GM18499 (cell line): ENCODE measurements at regions not wholly inside any gene's neighbourhood (a gene's known extent, or its start where the extent isn't known, plus 50 kb on each side); places are given as distances from the start of the nearest gene placed in this dataset.
"Not testable (repeated sequence)": the region's sequence is repeated elsewhere in the genome, so short reads cannot be mapped to it uniquely, and the experiment has no call there.

ENCODE experiments used
- ATAC-seq: cut with Tn5 transposase; IDR thresholded peaks from one replicate; pipeline ENCODE4 v1.9.1; 2021; ENCODE audit warnings: moderate number of reproducible peaks; ENCODE audit not compliant: insufficient read depth, unreplicated experiment

DNA sequence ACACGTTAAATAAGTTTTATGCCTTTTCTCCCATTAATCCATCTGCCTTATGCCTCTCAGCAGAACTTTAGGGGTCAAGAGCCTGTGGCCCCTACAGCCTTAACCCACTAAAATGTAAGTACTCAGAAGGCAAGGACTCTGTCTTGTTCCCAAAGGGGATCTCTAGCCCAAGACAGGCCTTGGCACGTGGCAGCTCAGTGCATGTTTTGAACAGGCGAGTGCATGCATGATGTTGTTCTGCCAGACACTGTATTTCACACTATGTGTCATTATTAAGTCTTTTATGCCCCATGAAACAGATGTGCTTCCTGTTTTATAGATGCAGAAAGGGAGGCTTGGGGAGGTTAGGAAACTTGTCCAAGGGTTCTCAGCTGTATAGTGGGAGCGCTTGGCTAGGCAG is 102.8 kb downstream of the ETS2 start:
- no peak for ATAC-seq

- no peak for ATAC-seq
Observed at GRCh38 chr21:38905752-38906151, 100.0 kb downstream of the ETS2 start.

GRCh38 chr21:38905328-38905727 is 99.6 kb downstream of the ETS2 start:
- ATAC-seq, result no peak

DNA sequence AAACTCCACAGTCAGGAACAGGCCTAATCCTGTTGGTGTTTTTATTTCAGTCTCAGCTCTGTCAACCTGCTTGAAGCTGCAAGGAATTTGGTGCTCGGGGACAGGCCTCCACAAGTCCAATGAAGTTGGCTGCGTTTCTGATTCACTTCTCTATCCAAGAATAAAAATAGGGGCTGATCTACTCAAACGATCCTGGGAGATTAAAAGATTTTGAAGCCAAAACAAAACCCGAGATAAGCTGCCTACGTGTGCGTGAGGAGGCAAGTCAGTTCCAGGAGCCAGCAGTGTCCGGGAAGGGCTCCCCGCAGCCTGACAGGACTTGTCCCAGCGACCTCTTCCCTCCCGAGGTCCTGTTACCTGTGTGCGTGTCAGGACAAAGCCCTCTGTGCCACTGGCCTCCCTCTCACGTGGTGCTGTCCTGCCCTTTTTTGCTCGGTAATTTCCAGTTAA is 98.0 kb downstream of the ETS2 start:
- no peak for ATAC-seq

DNA sequence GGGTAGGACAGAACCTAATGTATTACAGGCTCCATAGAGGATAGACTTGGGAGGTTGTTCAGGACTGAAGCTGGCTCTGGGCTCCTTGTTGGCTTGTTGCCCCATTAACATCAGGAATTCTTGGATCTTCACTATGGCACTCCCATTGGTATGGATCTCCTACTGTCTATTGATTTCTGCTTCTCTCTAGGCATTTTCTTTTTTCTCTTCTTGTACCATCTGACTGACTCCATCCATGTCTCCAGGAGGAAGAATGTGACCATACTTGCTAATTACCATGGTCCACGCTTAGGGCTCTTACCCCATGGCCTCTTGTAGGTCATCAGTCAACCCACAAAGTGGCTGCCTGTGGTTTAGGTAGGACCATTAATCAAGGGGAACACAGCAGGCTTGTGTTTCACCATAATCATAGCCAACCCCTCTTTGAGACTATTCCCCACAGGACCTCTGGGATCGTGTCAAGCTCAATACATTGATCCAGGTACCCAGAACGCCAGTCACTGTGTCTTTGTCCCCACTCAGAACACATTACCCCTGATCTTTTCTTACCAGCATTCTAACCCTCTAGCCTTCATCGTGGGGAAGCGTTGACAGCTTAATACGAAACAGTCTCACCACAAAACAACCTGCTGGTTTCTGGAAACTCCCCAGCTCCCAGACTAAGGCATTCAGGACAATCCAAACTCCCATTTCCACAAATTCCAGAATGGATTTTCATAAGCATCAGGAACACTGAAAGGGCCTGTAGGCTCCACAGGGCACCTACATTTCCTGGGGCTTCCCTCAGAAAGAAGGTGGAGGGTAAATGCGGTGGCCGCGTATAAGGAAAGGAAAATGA is 97.1 kb downstream of the ETS2 start:
- ATAC-seq, result no peak

DNA sequence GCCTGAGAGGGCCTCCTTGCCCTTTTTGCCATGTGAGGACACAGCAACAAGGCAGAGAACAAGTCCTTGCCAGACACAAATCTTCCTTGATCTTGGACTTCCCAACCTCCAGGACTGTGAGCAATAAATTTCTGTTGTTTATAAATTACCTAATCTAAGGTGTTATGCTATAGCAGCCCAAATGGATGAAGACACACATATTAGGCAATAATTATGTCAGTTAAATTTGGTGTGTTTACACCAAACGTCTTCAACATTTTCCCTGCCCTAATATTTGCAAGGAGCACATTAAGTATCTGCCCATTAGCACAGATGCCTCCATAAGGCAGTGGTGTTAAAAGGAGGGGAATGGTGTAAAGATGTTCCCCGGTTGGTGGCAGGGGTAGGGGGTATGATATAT is 94.8 kb downstream of the ETS2 start:
- no peak for ATAC-seq

DNA sequence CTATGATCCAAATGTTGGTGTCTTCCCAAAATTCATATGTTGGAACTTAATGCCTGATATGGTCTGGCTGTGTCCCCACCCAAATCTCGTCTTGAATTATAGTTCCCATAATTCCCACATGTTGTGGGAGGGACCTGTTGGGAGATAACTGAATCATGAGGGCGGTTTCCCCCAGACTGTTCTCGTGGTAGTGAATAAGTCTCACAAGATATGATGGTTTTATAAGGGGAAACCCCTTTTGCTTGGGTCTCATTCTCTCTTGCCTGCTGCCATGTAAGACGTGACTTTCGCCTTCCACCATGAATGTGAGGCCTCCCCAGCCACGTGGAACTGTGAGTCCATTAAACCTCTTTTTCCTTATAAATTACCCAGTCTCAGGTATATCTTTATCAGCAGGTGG is 94.3 kb downstream of the ETS2 start:
- ATAC-seq, result not testable (repeated sequence)

- no peak for ATAC-seq
Observed at GRCh38 chr21:38899277-38899947, 93.7 kb downstream of the ETS2 start.

DNA sequence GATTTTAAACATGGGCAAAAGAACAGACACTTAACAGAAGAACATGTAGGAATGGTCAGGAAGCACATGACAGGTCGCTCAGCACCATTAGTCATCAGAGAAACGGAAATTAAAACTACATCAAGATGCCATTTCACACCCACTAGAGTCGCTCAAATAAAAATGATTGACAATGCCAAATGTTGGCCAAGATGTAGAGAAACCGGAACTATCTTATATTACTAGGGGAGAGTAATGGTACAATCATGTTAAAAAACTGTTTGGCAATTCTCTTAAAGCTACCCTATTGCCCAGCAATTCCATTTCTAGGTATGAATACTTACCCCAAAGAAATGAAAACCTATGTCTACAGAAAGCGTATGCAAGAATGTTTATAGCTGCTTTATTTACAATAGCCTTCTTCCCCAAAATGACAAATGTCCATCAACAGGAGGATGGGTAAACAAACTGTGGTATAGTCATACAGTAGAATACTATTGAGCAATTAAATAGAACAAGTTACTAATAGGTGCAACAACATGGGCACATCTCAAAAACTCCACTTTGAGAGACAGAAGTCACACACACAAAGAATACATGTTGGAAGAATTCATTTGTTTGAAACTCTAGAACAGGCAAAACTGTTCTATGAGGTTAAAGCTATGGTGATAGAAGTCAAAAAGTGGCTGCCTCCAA is 92.8 kb downstream of the ETS2 start:
- ATAC-seq, result no peak

DNA sequence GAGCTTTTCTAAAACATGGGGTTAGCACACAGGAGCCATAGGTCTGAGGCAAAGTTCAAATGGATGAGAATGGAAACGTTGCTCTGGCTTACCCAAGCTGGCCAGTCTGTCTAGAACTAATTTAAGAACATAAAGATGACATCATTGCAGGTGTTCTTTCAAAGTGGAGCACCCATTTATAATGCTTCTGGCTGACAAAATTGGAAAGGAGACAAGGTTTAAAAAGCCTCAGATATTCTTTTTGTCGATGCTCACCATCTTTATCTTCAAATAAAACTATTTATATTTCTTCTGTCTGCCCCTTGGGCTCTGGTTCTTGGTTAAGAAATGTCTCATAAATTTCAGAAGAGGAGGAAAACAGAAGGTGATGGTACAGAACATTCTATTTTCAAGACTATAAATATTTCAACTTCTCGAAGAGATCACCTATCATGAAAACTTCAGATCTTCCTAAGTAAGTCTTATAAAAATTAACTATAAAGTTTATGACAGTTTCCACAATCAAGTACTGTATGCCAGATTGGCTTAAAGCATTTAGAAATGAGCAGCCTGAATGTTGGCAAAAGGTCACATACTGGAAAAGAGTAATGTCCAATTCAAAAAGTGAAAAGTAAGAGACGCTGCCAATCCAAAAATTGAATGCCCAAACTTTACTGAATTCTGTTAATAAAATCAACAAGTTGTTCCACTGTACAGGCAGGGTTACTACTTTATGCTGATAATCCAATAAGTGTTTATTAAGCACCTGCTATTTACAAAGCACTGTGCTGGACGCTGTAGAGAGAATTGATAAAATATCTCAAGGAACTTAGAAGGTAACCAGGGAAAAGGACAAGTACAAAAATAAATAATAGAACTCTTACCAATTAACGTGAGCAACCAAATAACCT is 92.0 kb downstream of the ETS2 start:
- no peak for ATAC-seq

- no peak for ATAC-seq
Observed at GRCh38 chr21:38894899-38895298, 89.2 kb downstream of the ETS2 start.

- no peak for ATAC-seq
Observed at GRCh38 chr21:38888991-38889561, 83.3 kb downstream of the ETS2 start.

GRCh38 chr21:38887749-38888148 is 82.0 kb downstream of the ETS2 start:
- ATAC-seq, result no peak

DNA sequence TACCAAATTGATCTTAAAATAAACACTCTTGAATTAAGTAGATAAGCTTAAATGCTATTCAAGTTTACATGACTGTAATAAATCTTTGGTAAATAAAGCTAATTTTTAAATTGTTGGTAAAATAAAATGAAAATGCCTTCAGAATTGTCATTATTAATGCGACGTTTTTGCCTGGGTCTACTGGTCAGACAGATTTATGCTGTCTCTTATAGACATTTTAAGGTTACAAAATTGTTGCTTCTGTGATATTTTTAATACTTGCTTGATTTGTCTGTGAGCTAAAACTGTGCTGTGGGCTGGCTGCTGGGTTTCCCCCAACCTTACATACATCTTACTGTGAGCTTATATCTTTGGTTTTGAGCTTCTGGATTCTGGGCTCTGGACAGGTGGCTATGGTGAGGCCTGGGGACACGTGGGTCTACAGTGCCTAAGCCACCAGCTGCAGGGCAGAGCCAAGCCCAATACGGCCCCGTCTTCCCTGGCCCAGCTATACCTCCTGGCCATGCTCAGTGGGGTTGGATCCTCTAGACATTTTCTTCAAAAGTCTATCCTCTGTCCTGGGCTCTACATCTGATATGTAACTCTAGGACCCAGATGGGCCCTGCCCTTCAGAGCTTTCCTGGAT is 81.4 kb downstream of the ETS2 start:
- no peak for ATAC-seq

DNA sequence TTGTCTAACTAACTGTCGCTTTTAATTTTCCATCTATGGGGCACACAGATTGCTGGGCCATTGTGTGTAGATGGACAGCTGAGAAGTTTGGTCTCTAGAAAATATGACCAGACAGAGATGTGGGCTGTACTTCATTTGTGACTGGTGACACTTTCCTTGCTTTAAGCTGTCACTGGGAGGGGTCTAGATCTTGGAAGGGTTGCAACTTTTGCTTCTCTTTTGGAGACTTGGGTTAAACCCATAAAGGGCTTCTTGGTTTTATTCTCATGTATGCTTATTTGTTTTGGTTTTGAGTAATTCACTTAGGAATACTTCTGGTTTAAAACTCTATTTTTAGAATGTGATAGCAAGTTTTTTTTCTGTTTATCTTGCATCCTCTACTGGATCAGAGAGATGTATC is 80.2 kb downstream of the ETS2 start:
- no peak for ATAC-seq

- no peak for ATAC-seq
Observed at GRCh38 chr21:38884440-38884839, 78.7 kb downstream of the ETS2 start.

- ATAC-seq, result no peak
Observed at GRCh38 chr21:38883142-38883541, 77.4 kb downstream of the ETS2 start.

DNA sequence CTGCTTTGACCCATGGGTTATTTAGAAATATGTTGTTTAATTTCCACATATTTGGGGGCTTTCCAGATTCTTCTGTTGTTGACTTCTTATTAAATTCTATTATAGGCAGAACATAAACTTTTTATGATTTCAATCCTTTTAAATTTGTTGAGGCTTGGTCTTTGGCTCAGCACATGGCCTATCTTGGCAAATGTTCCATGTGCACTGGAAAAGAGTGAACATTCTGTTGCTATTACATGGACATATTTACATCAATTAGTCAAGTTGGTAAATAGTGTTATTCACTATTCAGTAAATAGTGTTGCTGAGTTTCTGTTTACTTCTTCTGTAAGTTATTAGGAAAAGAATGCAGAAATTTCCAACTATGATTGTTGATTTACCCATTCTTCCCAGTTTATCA is 75.4 kb downstream of the ETS2 start:
- no peak for ATAC-seq

GRCh38 chr21:38880577-38880966 is 74.8 kb downstream of the ETS2 start:
- no peak for ATAC-seq
